ENCODE measurements at regions not wholly inside any gene's neighbourhood (a gene's known extent, or its start where the extent isn't known, plus 50 kb on each side); places are given as distances from the start of the nearest gene placed in this dataset.

DNA sequence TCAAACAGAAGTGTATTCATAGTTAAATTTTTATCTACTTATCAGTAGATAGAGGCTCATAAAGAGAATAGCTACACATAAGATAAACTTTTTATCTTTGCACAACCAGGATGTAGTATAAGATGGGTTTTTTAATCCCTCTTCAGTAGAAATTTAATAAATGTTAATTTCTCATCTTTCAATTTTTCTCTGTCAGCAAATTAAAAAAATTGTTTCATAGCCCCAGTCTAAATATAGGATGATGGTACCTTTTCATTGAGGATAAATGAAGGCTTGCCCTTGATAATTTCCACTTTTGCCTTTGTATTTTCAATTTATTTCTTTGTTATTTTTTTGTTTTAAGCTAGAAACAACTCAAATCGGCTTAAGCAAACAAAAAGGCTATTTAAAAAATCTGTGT, 251.2 kb upstream of the NOX3 start:
- DNase-seq: no peak

DNA sequence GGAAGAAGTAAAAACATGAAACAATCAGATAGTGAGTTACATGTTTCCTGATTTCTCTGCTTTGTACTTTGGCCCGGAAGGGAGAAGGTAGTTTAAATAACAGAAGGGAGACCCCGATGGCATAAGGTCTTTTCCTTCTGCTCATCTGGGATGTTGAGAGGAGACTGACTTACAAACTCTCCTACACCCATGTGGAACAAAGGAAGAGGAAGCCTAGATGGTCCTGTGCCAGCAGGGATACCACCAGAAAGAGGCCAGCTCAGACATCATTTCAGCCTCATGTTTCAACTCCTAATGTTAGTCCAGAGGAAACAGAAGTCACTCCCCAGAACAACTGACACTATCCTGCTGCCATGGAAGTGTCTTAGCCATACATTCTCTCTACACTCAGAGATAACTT, 250.7 kb upstream of the NOX3 start:
- no peak for DNase-seq

DNA sequence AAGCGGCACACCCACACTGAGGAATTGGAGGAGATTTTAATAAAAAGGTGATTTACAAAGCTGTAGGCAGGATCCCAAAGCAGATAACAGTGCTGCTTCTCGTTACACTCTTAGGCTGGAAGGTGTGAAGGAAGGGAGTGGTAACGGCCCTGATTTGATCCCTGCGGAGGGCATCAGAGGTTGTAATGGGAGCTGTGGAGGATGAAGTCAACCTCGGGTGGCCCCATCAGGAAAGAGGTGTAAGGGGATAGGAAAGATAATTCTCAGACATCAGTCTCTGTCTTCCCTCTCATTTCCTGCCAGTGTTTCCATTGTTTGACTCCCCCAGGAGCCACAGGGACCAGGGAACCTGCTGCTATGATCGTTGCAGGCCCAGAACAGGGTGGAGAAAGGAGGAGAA, 245.7 kb upstream of the NOX3 start:
- DNase-seq: no peak

DNA sequence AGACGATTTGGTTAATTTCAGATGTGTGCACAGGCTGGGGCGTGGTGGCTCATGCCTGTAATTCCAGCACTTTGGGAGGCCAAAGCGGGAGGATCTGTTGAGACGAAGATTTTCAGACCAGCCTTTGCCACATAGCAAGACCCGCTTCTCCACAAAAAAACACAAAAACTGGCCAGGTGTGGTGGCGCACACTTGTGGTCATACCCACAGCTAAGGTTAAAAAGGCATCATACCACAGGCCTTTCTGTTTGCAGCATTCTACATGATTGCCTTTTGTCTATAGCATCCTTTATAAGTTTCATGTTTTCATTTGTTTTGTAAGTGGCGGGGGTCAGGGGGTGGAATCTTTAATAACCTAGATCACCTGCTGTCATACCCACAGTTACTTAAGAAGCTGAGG, 239.9 kb upstream of the NOX3 start:
- no peak for DNase-seq

DNA sequence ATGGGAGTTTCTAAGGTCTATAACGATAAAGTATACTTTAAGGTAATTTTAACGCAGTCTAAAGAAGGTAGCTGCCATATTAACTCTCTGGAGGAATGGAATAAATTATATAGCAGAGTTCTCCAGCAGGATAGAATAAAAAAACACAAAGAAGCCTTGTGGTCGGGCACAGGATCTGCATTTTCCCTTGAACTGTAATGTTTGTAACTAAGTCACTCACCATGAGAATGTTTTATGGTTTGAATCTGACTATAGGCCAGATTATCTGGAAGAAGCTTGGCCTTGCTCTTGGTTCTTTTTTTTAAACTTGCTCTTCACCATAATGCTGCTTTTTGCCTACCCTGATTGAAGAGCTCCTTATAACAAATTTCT, 238.8 kb upstream of the NOX3 start:
- DNase-seq: no peak

DNA sequence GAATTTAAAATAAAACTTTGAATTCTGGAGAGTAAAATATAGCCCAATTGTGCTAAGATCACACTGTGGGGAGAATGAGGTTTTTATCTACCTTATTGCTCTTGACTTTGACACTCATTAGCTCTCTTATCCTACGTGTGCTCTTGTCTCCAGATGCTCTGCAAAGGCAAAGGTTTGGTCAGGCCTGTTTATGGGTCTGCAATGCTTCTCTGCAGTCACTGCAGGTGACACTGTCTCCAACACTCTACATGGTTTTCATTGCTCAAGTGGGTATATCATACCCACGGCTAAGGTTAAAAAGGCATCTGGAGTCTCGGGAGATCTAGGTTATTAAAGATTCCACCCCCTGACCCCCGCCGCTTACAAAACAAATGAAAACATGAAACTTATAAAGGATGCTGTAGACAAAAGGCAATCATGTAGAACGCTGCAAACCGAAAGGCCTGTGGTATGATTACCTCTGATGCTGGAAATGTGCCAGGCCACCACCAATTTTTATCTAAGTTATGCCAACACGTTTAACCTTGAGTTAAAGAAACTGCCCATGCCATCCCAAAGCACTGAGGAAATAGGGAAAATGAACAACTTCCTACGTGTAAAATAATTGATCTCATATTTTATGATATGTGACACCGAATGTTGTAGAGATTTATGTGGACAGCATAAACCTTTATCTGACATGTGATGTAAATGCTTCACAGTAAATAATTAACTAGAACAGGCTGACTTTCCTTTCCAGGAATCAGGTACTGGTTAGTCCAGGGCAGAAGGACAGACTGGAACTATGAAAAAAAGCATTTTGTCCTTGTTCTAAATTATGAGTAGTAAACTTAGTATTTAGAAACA, 238.2 kb upstream of the NOX3 start:
- no peak for DNase-seq

DNA sequence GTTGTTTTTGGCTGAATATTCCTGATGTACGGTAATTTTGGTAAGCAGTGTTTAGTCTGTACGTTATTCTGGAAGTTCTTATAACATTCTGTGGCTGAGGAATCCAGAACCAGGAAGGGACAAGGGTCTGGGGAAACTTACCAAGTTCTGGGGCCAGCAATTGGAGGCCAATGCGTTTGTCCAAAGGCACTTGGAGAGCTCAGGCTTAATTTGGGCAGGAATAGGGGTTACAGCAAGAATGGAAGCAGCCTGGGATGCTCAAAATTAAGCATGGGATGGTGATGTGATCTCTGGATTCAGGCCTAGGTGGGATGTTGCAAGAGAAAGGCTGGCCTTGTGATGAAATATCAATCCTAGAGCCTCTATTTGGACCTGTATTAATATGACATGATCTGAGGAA, 235.2 kb upstream of the NOX3 start:
- no peak for DNase-seq

DNA sequence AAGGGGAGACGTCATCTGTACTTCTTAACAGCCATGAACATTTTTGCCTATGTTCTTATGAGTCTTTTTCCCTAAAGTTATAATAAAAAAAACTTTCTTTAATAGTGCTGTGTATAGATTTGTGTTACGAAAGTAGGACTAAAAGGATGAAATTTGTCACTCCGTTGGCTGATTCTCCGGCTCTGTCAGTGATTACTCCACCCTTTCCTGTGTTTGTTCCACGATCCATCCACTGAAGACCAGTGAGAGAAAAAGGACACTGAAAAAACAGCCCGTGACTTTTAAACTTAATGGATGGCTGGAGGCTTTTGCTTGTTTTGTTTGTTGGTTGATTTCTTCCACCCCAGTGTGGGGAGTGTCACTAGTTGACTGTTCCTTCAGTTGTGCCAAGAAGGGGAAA, 232.0 kb upstream of the NOX3 start:
- no peak for DNase-seq

DNA sequence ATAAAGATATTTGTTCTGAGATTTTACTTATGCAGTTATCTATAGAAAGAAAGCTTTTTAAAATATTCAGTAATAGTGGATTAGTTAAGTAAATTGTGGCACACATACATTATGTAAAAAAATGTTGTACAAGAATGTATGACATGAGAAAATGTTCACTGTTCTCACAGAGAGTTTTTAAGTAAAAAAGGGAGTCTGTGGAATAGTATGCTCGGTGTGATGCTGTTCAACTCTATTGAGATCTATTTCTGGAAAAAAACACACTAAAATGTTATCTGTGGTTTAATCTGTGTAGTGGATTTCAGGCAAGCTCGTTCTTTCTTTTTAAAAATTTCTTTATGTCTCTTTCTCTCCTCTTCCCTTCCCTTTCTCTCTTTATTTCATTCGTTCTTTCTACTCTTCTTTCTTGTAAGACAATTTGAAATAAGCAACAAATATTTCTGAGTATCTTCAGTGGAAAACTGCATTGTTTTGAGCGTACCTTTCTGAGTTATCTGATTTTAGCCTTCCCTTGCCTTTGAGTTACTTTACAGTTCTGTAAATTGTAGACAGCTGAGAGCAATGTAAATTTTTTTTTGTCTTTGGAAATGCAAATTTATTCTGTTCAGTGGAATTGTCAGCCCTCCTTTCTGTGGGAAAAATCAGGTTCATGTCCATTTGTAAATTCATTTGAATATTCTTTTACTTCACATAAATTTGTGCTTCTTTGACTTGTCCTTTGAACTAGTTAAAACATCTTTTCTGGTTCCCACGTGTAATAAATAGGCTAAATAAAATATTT, 229.0 kb upstream of the NOX3 start:
- DNase-seq: no peak

DNA sequence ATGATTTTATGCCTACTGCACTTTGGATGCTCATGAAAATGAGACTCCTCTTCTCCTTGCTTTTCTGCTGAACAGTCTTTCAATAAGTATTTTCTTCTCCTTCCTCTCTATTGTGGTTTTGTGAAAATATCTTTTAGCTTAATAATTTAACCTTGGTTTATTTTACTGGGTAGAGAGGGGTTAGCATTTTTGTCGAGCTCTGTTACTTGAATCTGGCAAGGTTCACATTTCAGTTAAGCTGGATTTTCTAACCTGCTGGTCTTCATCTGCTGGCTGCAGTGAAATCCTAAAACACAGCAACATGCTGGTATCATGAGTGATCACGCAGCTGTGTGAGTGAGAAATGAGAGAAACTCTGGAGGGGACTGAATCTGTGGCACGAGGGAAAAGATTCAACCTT, 222.7 kb upstream of the NOX3 start:
- no peak for DNase-seq

DNA sequence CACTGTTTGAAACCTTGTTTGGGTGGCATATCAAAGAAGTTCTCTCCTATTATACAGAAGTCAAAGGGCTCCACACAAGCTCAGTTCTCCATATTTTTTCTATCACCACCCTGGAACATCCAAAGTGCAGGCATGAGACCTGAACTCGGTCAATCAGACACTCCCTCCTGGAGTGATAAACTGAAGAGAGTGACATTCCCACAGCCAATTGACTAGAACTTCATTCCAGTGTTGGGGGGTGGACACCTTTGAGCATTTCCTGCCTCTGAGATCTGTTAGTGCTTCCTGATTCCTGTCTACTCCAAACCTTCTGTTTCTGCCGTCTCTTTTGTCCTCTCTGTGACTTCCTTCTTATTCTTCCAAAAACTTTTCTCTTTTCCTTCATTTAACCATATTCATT, 220.7 kb upstream of the NOX3 start:
- DNase-seq: no peak

DNA sequence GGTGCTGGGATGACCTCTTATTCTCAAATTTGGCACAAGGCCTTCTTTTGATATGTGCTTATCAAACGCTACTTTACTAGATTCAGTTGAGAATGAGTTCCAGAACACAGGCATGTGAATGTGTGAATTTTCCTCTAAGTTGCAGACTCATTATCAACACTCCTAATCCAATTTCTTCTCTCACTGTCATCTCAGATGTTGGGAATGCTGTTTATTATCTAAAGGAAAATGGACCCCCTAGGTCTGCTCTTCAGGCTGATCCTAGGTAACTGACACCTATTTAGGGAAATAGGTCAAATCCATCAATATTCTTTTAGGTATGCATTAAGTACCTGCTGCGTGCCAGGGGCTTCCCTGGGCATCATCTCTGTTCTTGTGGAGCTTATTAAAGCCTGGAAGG, 215.0 kb upstream of the NOX3 start:
- no peak for DNase-seq

DNA sequence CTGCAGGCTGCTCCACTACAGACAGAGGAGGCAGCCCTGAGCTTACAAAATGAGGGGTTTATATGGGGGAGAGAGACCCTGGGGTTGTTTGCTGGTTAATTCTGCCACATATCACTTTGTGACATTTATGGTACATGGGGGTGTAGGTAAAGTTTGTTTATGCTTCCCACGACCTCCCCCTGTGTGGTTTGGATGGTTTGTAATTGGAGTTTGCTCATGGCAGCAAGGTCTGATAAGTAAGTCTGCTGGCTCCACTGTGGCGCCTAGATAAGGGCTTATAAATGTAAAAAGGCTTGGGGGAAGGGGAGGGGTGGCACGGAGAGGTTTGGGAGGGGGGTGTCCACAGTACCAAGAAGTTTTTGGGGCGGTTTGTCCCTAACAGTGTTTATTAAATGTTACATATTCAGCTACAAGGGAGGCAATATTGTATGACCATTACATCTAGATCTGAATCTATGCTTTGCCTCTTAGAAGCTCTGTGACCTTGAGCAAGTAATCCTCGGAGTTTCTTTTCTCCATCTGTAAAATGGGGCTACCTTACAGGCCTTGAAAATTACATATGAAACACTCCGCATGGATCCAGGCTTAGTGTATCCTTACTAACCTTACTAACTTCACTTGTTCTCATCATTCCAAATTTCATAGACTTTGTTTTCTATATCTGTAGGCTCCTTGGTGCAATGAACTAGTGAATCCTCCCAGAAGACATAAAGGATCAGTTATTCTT, 204.8 kb upstream of the NOX3 start:
- no peak for DNase-seq

DNA sequence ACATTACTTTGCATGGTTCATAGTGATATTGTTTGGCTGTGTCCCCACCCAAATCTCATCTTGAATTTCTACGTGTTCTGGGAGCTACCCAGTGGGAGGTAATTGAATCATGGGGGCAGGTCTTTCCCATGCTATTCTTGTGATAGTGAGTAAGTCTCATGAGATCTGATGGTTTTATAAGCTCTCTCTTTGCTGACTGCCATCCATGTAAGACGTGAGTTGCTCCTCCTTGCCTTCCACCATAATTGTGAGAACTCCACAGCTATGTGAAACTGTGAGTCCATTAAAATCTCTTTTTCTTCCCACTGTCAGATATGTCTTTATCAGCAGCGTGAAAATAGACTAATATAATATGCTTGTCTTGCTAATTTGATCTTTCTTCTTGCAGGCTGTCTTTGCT, 200.4 kb upstream of the NOX3 start:
- DNase-seq: no peak

DNA sequence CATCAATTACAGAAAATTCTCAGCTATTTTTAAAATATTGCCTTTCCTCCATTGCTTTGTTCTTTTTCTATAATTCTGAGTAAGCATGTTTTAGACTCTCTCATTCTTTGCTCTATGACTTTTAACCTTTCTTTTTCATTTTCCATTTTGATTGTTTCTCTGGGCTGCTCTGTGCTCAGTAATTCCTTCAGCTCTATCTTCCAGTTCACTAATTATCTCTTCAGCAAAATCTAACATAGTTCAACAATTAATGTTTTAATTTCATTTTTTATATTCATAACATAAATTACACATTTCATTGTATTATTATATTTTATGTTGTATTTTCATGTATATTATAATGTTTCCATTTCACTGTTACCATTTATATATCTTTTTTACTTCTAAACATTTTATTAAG, 198.8 kb upstream of the NOX3 start:
- no peak for DNase-seq

DNA sequence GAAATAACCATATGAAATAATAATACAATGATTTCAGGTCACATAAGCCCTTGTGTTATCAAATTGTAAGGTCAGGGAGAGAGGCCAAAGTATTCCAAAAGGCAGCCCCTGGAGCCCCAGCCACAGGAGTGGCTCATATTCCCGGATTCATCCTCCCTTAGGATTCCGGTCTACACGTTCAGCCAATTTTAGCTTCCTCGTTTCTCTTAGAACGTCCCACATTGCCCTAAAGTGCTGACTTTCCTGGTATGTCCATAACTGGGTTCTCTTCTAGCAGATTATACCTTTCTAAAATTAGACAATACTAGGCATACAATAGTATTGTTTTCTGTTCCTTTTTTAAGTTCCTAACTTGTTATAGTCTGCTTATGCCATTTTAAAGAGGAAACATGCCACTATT, 192.7 kb upstream of the NOX3 start:
- DNase-seq: no peak

DNA sequence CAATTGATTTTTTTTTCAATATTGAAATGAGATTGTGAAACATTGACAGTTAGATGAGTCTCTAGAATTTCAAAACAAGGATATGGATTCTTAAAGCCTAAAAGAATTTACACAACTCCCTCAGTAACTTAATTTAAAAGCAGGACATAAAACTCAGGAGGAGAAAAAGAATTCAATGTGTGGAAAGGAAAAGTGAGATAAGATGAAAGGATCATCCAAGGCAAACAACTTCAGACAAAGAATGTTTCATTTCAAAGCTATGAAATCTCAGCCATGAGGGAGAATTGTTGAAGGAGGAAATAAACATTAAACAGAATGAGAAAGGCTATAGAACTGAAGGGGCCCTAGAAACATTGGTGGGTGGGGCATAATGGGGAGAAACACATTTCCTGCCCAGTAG, 191.7 kb upstream of the NOX3 start:
- no peak for DNase-seq

DNA sequence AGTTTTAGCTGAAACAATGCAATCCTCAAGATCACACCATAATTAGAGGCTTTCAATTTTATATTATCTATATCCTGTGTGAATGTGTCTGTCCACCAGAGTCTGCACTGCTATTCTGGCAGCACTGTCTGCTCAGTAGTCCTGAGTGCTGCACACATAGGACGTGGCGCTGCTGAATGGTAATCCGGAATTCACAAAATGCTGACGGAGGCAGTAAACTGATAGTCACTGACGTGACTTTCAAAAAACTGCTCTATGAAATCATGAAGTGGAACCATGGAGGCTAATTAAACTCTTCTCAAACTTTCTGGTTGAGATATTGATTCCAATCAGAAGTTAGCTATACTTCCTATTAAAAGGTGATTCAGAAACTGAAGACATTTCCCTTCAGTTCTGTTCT, 190.8 kb upstream of the NOX3 start:
- no peak for DNase-seq

DNA sequence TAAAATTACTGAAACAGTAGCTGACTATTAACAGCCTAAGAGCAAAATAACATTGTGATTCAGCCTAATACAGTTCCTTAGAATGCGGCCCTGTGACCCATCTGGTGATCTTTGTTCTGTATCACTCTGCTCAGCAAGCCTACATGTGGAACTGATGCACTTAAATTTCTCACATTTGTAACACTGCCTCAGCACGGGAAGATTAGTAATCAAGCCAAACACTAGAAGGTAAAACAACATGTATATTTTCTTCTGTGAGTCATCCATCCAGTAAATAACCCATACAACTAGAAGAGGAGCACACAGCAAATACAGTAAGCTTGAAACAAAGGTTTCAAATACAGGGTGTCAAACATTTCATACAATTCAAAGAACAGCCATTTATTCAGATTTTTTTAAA, 189.7 kb upstream of the NOX3 start:
- DNase-seq: no peak

DNA sequence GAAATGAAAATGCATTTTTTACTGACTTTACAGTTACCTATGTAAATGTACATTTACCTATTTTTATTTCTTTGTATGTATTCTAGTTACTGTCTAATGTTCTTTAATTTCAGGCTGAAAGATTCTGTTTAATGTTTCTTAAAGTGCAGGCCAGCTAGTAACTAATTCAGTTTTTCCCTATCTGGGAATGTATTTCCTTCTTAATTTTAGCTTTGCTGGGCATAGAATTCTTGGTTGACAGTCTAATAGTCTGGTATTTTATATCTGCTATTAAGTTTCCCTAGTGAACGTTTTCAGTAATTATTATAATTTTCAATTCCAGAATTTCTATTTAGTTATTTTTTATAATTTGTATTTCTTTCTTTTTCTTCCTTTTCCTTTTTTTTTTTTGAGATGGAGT, 186.0 kb upstream of the NOX3 start:
- DNase-seq: no peak

DNA sequence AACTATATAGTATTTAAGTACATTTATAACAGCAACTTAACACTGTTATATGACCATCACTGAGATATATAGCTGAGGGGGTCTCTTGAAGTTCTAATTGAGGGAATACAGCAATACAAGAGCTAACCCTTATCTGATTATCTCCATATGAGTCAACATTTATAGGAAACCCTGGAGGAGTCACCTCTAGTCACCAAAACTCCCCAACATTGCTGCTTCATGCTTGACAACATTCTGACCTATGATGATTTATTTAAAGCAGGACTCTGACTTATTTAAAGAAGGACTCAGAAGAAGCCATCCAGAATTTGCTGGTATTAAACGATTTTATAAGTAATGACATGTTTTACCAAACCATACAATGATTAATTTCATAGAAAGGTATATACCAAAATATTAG, 182.6 kb upstream of the NOX3 start:
- DNase-seq: no peak

DNA sequence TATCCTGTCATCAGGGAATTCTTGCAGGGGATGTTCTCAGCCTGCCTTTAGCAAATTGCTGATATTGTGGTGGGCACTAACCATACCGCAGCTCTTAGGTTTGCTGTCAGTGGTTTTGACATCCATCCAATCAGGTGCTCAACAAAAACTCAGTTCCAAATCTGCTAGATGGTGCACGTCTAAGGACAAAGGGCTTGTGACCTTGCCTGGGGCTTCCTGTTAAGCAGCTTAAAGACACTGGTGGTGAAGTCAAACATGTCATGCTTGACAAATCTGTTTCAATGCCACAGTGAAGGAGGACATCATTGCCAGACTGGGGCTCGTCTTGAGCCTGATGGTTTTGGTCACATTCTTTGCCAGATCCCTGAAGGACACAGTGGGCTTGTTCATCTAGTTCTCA, 179.8 kb upstream of the NOX3 start:
- no peak for DNase-seq

DNA sequence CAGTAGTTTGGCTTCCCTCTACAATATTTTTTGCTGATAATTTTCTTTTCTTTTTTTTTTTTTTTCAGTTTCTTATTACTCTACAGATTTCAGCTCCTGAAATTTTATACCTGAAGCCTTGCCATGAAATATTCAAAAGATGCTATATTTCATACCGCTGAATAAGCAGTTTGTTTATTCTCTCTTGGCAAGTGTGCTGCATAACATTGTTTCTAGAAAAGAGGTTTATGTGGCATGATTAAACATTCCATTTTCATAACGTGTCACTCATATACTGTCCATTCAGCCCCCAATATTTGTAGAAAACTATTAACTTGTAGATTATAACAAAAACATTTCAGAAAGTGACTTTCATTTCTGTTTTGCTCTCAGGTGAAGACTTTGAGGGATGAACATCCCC, 174.4 kb upstream of the NOX3 start:
- no peak for DNase-seq

DNA sequence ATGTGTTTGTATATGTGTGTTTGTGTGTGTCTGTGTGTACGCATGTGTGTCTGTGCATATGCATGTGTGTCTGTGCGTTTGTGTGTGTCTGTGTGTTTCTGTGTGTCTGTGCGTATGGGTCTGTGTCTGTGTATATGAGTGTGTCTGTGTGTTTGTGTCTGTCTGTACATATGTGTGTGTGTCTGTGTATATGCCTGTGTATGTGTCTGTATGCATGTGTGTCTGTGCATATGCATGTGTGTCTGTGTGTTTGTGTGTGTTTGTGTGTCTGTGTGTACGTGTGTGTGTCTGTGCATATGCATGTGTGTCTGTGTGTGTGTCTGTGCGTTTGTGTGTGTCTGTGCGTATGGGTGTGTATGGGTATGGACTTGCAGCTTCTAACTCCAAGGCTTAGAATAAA, 174.0 kb upstream of the NOX3 start:
- DNase-seq: no peak
